Neural cell (in vitro differentiated cells): ENCODE measurements at regions not wholly inside any gene's neighbourhood (a gene's known extent, or its start where the extent isn't known, plus 50 kb on each side); places are given as distances from the start of the nearest gene placed in this dataset.

Source experiments
- CTCF ChIP-seq: fragments of 450-650 bp; IDR thresholded peaks from 2 replicates; pipeline ENCODE4 v1.5.1; 2014; ENCODE audit warnings: antibody characterized with exemption, mild to moderate bottlenecking, moderate library complexity; ENCODE audit not compliant: poor library complexity, severe bottlenecking
- EZH2 ChIP-seq: fragments of 200-600, 300-800 bp; shearing (Covaris generic), sonication (generic); IDR thresholded peaks from 2 replicates; pipeline ENCODE4 v1.6.1; 2014; ENCODE audit warnings: antibody characterized with exemption, low read length, borderline replicate concordance, mild to moderate bottlenecking; ENCODE audit not compliant: insufficient read depth, poor library complexity, severe bottlenecking
- POLR2AphosphoS5 ChIP-seq: IDR thresholded peaks from 2 replicates; pipeline ENCODE4 v1.6.1; 2012
- REST ChIP-seq: IDR thresholded peaks from 2 replicates; pipeline ENCODE4 v1.6.1; 2012; ENCODE audit warnings: borderline replicate concordance
- SMC3 ChIP-seq: fragments of 450-650 bp; conservative IDR thresholded peaks from 2 replicates; pipeline ENCODE4 v1.6.1; 2014; ENCODE audit warnings: antibody characterized with exemption, mild to moderate bottlenecking, moderate library complexity; ENCODE audit not compliant: poor library complexity
- TAF1 ChIP-seq: IDR thresholded peaks from 2 replicates; pipeline ENCODE4 v1.6.1; 2012; ENCODE audit warnings: low read depth

- TF ChIP-seq CTCF: no peak
- no peak for TF ChIP-seq TAF1
- no peak for TF ChIP-seq SMC3
- TF ChIP-seq EZH2: no peak
- no peak for TF ChIP-seq REST
- TF ChIP-seq POLR2AphosphoS5: no peak
These were observed 183.7 kb downstream of the METTL4 start for GRCh38 chr18:2387588-2387987.
